GM23338 (cell line): ENCODE measurements at regions not wholly inside any gene's neighbourhood (a gene's known extent, or its start where the extent isn't known, plus 50 kb on each side); places are given as distances from the start of the nearest gene placed in this dataset.

Experiments used
- CTCF ChIP-seq, 2 experiments: fragments of 200-600 bp in 1 of 2; sonication (generic) in 1 of 2; conservative IDR thresholded peaks; 2 replicates each; pipeline versions ENCODE4 v1.5.1 to v1.6.1; 2016 to 2017; ENCODE audit warnings: antibody characterized with exemption in 2 of 2, low read depth in 2 of 2, mild to moderate bottlenecking in 2 of 2, moderate library complexity in 1 of 2
- ETS1 ChIP-seq: IDR thresholded peaks from 2 replicates; pipeline ENCODE4 v1.6.1; 2016; ENCODE audit warnings: antibody characterized with exemption
- EZH2 ChIP-seq: fragments of 200-600 bp; sonication (generic); IDR thresholded peaks from one replicate; pipeline ENCODE4 v1.8.0; 2017; ENCODE audit warnings: antibody characterized with exemption, mild to moderate bottlenecking, low read depth; ENCODE audit not compliant: unreplicated experiment
- EZH2phosphoT487 ChIP-seq: fragments of 200-600 bp; sonication (generic); IDR thresholded peaks from one replicate; pipeline ENCODE4 v1.8.1; 2018; ENCODE audit warnings: antibody characterized with exemption; ENCODE audit not compliant: unreplicated experiment
- NANOG ChIP-seq: IDR thresholded peaks from 2 replicates; pipeline ENCODE4 v1.6.1; 2016; ENCODE audit warnings: antibody characterized with exemption, borderline replicate concordance
- POLR2AphosphoS5 ChIP-seq: IDR thresholded peaks from 2 replicates; pipeline ENCODE4 v1.6.1; 2016; ENCODE audit warnings: antibody characterized with exemption, low read depth
- REST ChIP-seq: IDR thresholded peaks from one replicate; pipeline ENCODE4 v1.6.1; 2018; ENCODE audit warnings: antibody characterized with exemption; ENCODE audit not compliant: unreplicated experiment
- STAT1 ChIP-seq: IDR thresholded peaks from one replicate; pipeline ENCODE4 v1.6.1; 2016; ENCODE audit warnings: antibody characterized with exemption; ENCODE audit not compliant: unreplicated experiment
- ZNF331 ChIP-seq: fragments of 250-450 bp; sonication (Bioruptor Pico); IDR thresholded peaks from 2 replicates; pipeline ENCODE4 v1.5.0; 2020; ENCODE audit warnings: low read depth, mild to moderate bottlenecking, moderate library complexity
- ZNF462 ChIP-seq: fragments of 250-450 bp; sonication (Bioruptor Pico); IDR thresholded peaks from 2 replicates; pipeline ENCODE4 v1.5.0; 2020; ENCODE audit warnings: mild to moderate bottlenecking, moderate library complexity

GRCh38 chr3:18747383-18747782, 322.2 kb upstream of the SATB1 start (continued):
- TF ChIP-seq ZNF462 (CRISPR knock-in tag), result no peak
- TF ChIP-seq ZNF331 (CRISPR knock-in tag), result no peak
- no peak for TF ChIP-seq REST
- TF ChIP-seq NANOG, result no peak
- TF ChIP-seq EZH2phosphoT487, result no peak
- TF ChIP-seq CTCF (conservative IDR thresholded peaks at IDR 0.05; ENCODE audit: low read depth in 2 of 2), result no peak
- no peak for TF ChIP-seq ETS1
- no peak for TF ChIP-seq EZH2
- TF ChIP-seq STAT1, result no peak
- no peak for TF ChIP-seq POLR2AphosphoS5
